HG03571 (cell line): ENCODE measurements at regions not wholly inside any gene's neighbourhood (a gene's known extent, or its start where the extent isn't known, plus 50 kb on each side); places are given as distances from the start of the nearest gene placed in this dataset.
"Not testable (repeated sequence)": the region's sequence is repeated elsewhere in the genome, so short reads cannot be mapped to it uniquely, and the experiment has no call there.

Experiments used
- ATAC-seq: cut with Tn5 transposase; IDR thresholded peaks from one replicate; pipeline ENCODE4 v1.9.1; 2021; ENCODE audit not compliant: unreplicated experiment

- no peak for ATAC-seq
These were observed 227.6 kb upstream of the C9orf72 start for GRCh38 chr9:27800692-27801370.

DNA sequence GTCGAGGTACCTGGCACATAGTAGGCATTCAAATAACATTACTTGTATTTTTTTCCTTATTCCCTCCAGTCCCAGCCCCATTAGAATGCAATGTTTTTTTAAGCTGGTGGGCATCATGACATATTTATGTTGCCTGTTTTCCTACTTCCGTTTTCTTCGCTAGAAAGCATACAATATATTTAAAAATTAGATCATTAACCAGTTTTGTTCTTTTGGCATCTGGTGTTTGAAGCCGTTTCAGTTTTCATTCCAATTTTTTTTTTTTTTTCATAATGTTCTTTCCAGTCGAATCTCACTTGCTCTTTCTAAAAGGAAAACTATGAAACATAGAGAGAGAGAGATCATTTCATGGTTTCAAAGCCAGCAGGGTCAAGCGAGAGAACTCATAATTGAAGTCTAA lies 228.3 kb upstream of the C9orf72 start:
- ATAC-seq = no peak

- no peak for ATAC-seq
These were observed 229.1 kb upstream of the C9orf72 start for GRCh38 chr9:27802418-27802817.

DNA sequence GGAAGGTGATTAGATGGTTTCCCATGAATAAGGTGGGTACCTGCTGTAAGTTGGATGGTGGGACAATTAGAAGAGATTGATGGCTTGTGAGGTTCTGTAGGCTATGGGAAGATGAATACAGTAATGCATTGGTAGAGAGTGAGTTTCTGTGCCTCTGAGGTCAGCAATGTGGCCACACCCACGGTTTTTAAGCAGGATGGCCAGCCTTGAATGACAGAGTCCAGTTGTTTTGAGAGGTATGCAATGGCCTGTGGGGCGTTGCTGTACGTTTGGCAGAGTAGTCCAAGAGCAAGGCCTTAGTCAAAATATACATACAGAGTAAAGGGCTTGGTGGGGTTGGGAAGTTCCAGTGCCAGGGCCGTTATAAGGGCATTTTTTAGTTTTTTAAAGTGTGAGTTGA lies 235.6 kb upstream of the C9orf72 start:
- ATAC-seq = no peak

DNA sequence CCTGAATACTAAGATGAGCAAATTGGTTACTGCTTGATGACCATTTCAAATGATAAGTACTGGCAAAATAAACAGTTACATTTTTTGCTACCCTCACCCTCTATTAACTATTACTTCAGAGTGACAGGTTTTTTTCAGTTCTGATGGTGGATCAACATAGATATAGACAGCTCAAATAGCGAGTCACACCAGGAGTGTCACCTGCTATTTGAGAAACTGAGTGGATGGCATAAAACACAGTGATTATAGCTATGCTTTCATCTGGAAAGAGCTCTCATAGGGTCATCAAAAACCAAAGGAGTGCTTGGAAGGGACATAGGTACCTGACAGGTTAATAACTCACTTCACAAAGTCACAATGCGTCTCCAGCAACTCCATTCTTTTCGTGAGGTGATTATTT lies 244.5 kb upstream of the C9orf72 start:
- no peak for ATAC-seq

DNA sequence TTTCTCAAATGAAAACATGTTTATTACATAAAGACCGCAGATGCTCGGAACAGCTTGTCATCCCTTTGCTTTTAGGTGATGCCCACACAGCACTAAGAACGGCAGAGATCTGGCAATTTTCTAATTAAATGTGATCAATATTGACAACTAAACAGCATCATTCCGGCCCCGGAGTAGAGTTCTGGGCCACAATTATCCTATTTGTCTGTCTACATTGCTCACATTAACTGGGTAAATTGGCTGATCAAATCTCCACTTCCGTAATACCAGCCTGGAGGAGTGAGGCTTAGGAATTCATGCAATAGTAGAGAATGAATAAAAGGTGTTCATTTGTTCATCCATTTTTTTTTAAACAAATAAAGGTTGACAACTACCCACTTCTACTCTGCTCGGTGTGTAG lies 245.1 kb upstream of the C9orf72 start:
- ATAC-seq = no peak

DNA sequence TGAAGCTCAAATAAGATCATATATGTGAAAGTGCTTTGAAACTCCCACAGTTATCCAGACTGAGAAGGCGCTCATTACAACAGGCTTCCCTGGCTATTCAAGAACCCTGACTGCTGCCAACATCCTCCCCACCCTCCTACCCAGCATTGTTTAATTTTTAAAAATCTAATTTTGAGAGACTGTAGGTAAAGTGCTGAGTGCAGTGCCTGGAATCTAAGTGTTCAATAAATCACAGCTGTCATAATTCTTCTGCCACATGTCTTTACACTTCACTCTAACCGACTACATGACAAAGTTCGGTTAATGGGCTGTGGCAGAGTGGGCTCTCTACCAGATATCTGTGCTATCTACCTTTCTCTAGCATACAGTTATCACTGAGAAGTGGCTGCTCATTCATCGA lies 255.6 kb upstream of the C9orf72 start:
- no peak for ATAC-seq

GRCh38 chr9:27829621-27830020 lies 256.3 kb upstream of the C9orf72 start:
- ATAC-seq = no peak

GRCh38 chr9:27832108-27832507 lies 258.8 kb upstream of the C9orf72 start:
- not testable (repeated sequence) for ATAC-seq

DNA sequence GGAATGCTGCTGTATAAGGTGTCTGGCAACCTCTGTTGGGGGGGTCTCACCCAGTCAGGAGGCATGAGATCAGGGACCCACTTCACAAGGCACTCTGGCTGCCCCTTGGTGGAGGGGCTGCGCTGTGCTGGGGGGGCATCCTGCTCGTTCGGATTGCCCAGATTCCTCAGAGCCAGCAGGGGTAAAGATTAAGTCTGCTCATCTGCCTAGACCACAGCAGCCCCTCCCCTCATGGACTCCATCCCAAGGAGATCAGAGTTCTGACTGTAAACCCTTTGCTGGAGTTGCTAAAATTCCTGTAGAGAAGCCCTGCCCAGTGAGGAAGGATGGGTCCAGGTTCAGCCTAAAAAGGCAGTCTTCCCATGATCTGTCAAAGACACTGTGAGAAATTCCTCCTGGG lies 262.0 kb upstream of the C9orf72 start:
- ATAC-seq = no peak

GRCh38 chr9:27835746-27836145 lies 262.5 kb upstream of the C9orf72 start:
- no peak for ATAC-seq

- ATAC-seq = no peak
These were observed 263.6 kb upstream of the C9orf72 start for GRCh38 chr9:27836661-27837401.

- ATAC-seq = no peak
These were observed 265.6 kb upstream of the C9orf72 start for GRCh38 chr9:27838876-27839275.

DNA sequence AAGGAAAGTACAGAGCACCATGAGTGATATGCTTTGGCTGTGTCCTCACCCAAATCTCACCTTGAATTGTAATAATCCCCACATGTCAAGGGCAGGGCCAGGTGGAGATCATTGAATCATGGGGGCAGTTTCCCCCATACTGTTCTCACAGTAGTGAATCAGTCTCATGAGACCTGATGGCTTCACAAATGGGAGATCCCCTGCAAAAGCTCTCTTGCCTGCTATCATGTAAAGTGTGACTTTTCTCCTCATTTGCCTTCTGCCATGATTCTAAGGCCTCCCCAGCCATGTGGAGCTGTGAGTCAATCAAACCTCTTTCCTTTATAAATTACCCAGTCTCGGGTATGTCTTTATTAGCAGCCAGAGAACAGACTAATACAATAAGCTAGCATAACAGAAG lies 266.5 kb upstream of the C9orf72 start:
- ATAC-seq = not testable (repeated sequence)

DNA sequence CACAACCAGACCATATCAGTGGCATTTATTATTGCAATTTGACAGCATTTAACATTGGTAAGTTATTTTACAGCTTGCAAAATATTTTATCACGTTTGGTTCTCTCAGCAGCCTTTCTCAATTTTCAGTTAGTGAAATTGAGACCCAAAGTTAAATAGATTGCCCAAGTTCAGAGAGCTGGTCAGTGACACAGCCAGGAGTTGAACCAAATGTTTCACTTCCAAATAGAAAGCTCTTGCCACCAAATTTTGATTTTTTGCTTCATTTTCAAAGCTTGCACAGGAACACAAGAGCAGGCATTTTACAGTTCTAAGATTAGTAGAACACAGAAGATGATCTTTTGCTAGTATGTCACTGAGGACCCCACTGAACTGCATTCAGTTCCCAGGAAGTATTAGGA lies 271.5 kb upstream of the C9orf72 start:
- ATAC-seq = no peak

DNA sequence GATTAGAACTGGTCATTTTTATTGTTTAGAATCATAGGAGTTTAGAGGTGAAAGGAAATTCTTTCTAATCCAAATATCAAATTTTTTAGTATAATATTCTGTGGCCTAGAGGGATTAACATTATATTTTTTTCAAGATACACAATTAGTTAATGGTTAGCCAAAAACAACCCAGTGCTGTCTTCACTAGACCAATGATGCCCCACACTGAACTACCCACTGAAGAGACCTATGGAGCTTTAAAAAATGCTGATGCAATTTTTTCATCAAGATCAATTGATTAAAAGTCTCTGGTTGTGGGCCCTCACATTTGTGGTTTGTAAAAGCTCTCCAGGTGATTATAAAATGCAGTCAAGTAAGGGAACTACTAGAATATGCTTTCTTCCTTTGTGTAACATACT lies 274.1 kb upstream of the C9orf72 start:
- no peak for ATAC-seq

DNA sequence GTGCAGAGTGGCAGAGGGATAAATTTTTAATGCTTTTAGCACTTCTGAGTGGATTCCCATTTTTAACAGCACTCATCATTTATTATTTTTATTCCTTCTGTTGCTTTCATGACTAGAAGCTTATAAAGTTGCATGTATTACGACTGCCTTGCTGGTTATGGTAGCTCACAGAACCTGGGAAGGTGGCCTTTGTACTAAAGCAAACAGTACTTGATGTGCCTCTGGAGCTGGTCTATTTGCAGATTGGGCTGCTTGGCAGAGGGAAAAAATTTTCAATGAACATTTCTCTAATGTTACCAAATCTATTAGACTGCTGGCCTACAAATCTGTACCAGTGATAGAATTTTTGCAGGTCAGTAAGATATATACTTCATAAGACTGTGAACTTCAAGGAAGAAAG lies 274.5 kb upstream of the C9orf72 start:
- no peak for ATAC-seq

DNA sequence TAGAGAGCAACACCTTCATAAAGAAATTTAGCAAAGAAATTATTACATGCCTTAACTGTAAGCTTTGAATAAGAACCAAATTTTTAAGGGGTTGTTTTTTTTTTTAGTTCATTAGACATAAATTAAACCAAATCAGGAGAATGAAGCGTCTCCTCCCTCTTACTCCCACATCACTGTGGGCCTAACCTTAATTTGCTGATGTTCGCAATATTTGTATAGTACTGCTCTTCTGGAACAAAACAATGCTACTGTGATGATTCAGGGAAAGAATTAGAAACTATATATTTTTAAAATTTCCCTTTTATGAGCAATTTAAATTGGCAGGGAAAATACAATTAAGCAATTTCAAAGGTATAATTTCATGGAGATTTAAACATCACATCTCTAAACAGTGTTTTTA lies 275.0 kb upstream of the C9orf72 start:
- no peak for ATAC-seq

DNA sequence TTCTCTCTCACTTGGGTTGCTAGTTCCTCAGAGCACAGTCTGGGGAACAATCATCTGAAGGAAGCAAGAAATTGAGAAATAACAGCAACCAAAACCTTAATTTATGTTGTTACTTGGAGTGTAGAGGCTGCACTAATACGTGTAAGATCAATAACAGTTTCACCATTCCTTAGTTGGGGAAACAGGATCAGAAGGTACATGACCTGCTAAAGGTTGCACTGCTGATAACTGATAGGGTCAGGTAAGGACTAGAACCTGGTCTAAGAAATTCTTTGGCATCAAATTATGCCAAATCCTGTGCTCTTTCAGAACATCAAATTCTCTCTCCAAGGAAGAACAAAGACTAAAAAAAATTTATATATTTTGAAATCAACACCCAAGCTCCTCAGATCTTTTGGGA lies 278.6 kb upstream of the C9orf72 start:
- no peak for ATAC-seq

DNA sequence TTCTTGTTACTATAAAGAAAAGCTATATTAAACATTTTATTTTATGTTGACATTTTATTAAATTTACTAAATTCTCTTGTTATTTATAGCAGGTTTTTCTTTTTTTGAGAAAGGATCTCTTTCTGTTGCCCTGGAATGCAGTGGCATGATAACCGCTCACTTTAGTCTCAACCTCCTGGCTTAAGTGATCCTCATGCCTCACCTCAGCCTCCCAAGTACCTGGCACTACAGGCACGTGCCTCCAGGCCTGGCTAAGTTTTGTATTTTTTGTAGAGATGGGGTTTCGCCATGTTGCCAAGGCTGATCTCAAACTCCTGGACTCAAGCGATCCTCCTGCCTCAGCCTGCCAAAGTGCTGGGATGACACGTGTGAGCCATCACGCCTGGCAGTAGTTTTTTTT lies 280.2 kb upstream of the C9orf72 start:
- ATAC-seq = no peak

DNA sequence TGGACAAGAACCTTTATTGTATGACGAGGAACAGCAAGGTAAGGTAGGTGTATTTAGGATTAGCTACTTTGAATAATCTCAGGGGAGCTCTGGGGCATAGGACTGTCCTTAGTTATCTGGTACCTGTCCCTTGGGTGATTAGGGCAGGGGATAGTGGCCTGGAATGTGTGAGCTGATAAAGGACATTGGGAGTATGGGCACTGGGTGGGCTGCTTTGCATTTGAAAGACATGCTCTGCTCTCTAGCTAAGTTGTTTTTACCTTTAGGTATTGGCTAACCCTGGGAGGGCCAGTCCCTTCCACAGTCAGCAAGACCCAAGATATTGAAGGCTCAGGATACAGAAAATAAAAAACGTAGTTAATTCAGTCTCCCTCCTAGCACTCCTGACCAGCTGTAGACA lies 282.8 kb upstream of the C9orf72 start:
- no peak for ATAC-seq

GRCh38 chr9:27856748-27857147 lies 283.5 kb upstream of the C9orf72 start:
- no peak for ATAC-seq

- ATAC-seq = no peak
These were observed 288.6 kb upstream of the C9orf72 start for GRCh38 chr9:27861887-27862286.
